ENCODE measurements at regions not wholly inside any gene's neighbourhood (a gene's known extent, or its start where the extent isn't known, plus 50 kb on each side); places are given as distances from the start of the nearest gene placed in this dataset.

GRCh38 chr2:120983344-120983743 lies 247.7 kb downstream of the GLI2 start:
- no peak for DNase-seq

GRCh38 chr2:120984046-120984445 lies 248.4 kb downstream of the GLI2 start:
- DNase-seq, result no peak

GRCh38 chr2:120984452-120985173 lies 248.9 kb downstream of the GLI2 start:
- no peak for DNase-seq

GRCh38 chr2:120985174-120985996 lies 249.7 kb downstream of the GLI2 start:
- no peak for DNase-seq

- DNase-seq, result no peak
Measured at GRCh38 chr2:120985997-120986651, 250.5 kb downstream of the GLI2 start.

- DNase-seq, result no peak
Measured at GRCh38 chr2:120986898-120987650, 251.4 kb downstream of the GLI2 start.

- DNase-seq, result no peak
Measured at GRCh38 chr2:120988051-120988699, 252.5 kb downstream of the GLI2 start.

- DNase-seq, result no peak
Measured at GRCh38 chr2:120988700-120989511, 253.2 kb downstream of the GLI2 start.

GRCh38 chr2:120989512-120990441 lies 254.1 kb downstream of the GLI2 start:
- DNase-seq, result no peak

- no peak for DNase-seq
Measured at GRCh38 chr2:120990451-120990871, 254.8 kb downstream of the GLI2 start.

GRCh38 chr2:120991441-120991840 lies 255.8 kb downstream of the GLI2 start:
- DNase-seq, result no peak

GRCh38 chr2:120992791-120993555 lies 257.3 kb downstream of the GLI2 start:
- no peak for DNase-seq

- no peak for DNase-seq
Measured at GRCh38 chr2:120993661-120994060, 258.0 kb downstream of the GLI2 start.

- DNase-seq, result no peak
Measured at GRCh38 chr2:120994301-120994995, 258.8 kb downstream of the GLI2 start.

GRCh38 chr2:120995152-120995551 lies 259.5 kb downstream of the GLI2 start:
- no peak for DNase-seq

GRCh38 chr2:120995656-120996190 lies 260.1 kb downstream of the GLI2 start:
- no peak for DNase-seq

- DNase-seq, result no peak
Measured at GRCh38 chr2:120999377-121000097, 263.9 kb downstream of the GLI2 start.

GRCh38 chr2:121000804-121001203 lies 265.1 kb downstream of the GLI2 start:
- DNase-seq, result no peak

Data from CD4-positive, alpha-beta T cell treated with Interferon alpha-2 for 1 hour (primary cell).